SK-N-SH (cell line): ENCODE measurements at regions not wholly inside any gene's neighbourhood (a gene's known extent, or its start where the extent isn't known, plus 50 kb on each side); places are given as distances from the start of the nearest gene placed in this dataset.

Experiments
- CHD2 ChIP-seq: fragments of 150-350 bp; IDR thresholded peaks from 2 replicates; pipeline ENCODE4 v1.6.1; 2018; ENCODE audit warnings: low read length; ENCODE audit not compliant: partially characterized antibody
- ELF1 ChIP-seq: IDR thresholded peaks from 2 replicates; pipeline ENCODE4 v1.4.0; 2012
- FOXM1 ChIP-seq: IDR thresholded peaks from 2 replicates; pipeline ENCODE4 v1.4.0; 2012; ENCODE audit warnings: low read depth, mild to moderate bottlenecking
- IRF3 ChIP-seq: fragments of 150-350 bp; IDR thresholded peaks from 2 replicates; pipeline ENCODE4 v1.6.1; 2016; ENCODE audit warnings: mild to moderate bottlenecking, low read depth, low read length
- JUND ChIP-seq: IDR thresholded peaks from 2 replicates; pipeline ENCODE4 v1.4.0; 2012
- POLR2AphosphoS5 ChIP-seq: IDR thresholded peaks from 2 replicates; pipeline ENCODE4 v1.6.1; 2012; ENCODE audit warnings: low read depth, low read length
- RXRA ChIP-seq: IDR thresholded peaks from 2 replicates; pipeline ENCODE4 v1.4.0; 2012; ENCODE audit warnings: low read depth, mild to moderate bottlenecking, borderline replicate concordance
- SIN3A ChIP-seq: IDR thresholded peaks from 2 replicates; pipeline ENCODE4 v1.6.1; 2012; ENCODE audit warnings: low read depth, mild to moderate bottlenecking, low read length, moderate library complexity, borderline replicate concordance
- USF2 ChIP-seq: fragments of 150-350 bp; IDR thresholded peaks from 2 replicates; pipeline ENCODE4 v1.6.1; 2017; ENCODE audit warnings: antibody characterized with exemption, low read length, low read depth, borderline replicate concordance
- YY1 ChIP-seq: IDR thresholded peaks from 2 replicates; pipeline ENCODE4 v1.4.0; 2012; ENCODE audit warnings: low read depth, mild to moderate bottlenecking
- TF ChIP-seq, protein P1 (sequence below): fragments of 200-600 bp; sonication (generic); IDR thresholded peaks from 2 replicates; pipeline ENCODE4 v1.6.1; 2017; ENCODE audit warnings: antibody characterized with exemption, mild to moderate bottlenecking, moderate library complexity
- TF ChIP-seq, protein P2 (sequence below): IDR thresholded peaks from 2 replicates; pipeline ENCODE4 v1.6.1; 2012; ENCODE audit warnings: mild to moderate bottlenecking, low read depth, low read length, moderate library complexity

DNA sequence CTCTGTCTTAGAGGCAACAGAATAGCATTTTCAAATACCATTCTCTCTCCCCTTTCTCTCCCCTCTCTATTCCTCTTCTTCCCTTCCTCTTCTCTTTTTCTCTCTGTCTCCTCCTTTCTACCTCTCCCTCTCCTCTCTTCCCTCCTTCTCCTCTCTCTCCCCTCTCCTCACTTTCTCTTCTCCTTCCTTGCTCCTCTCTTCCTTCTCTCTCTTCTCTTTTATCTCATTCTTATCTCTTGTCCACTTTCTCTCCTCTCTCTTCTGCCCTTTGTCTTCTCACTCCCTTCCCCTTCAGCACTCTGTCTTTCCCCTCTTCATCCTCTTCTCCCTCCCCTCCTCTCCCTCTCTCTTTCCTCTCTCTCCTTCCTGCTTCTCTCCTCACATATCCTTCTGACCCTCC, 2265.8 kb upstream of the TENM3 start:
- no peak for TF ChIP-seq YY1
- TF ChIP-seq POLR2AphosphoS5, result no peak
- TF ChIP-seq RXRA, result no peak
- TF ChIP-seq, protein P1, sequence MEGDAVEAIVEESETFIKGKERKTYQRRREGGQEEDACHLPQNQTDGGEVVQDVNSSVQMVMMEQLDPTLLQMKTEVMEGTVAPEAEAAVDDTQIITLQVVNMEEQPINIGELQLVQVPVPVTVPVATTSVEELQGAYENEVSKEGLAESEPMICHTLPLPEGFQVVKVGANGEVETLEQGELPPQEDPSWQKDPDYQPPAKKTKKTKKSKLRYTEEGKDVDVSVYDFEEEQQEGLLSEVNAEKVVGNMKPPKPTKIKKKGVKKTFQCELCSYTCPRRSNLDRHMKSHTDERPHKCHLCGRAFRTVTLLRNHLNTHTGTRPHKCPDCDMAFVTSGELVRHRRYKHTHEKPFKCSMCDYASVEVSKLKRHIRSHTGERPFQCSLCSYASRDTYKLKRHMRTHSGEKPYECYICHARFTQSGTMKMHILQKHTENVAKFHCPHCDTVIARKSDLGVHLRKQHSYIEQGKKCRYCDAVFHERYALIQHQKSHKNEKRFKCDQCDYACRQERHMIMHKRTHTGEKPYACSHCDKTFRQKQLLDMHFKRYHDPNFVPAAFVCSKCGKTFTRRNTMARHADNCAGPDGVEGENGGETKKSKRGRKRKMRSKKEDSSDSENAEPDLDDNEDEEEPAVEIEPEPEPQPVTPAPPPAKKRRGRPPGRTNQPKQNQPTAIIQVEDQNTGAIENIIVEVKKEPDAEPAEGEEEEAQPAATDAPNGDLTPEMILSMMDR, result no peak
- no peak for TF ChIP-seq ELF1
- TF ChIP-seq CHD2, result no peak
- TF ChIP-seq USF2, result no peak
- TF ChIP-seq SIN3A, result no peak
- no peak for TF ChIP-seq IRF3
- no peak for TF ChIP-seq FOXM1
- no peak for TF ChIP-seq JUND
- TF ChIP-seq, protein P2, sequence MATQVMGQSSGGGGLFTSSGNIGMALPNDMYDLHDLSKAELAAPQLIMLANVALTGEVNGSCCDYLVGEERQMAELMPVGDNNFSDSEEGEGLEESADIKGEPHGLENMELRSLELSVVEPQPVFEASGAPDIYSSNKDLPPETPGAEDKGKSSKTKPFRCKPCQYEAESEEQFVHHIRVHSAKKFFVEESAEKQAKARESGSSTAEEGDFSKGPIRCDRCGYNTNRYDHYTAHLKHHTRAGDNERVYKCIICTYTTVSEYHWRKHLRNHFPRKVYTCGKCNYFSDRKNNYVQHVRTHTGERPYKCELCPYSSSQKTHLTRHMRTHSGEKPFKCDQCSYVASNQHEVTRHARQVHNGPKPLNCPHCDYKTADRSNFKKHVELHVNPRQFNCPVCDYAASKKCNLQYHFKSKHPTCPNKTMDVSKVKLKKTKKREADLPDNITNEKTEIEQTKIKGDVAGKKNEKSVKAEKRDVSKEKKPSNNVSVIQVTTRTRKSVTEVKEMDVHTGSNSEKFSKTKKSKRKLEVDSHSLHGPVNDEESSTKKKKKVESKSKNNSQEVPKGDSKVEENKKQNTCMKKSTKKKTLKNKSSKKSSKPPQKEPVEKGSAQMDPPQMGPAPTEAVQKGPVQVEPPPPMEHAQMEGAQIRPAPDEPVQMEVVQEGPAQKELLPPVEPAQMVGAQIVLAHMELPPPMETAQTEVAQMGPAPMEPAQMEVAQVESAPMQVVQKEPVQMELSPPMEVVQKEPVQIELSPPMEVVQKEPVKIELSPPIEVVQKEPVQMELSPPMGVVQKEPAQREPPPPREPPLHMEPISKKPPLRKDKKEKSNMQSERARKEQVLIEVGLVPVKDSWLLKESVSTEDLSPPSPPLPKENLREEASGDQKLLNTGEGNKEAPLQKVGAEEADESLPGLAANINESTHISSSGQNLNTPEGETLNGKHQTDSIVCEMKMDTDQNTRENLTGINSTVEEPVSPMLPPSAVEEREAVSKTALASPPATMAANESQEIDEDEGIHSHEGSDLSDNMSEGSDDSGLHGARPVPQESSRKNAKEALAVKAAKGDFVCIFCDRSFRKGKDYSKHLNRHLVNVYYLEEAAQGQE, result no peak
